Stomach (tissue), 4 donors: ENCODE measurements at regions not wholly inside any gene's neighbourhood (a gene's known extent, or its start where the extent isn't known, plus 50 kb on each side); places are given as distances from the start of the nearest gene placed in this dataset.

Source experiments
- EP300 ChIP-seq: sonication (generic); formaldehyde crosslinking; IDR thresholded peaks from one replicate; pipeline ENCODE4 v1.6.1; 2017; ENCODE audit warnings: antibody characterized with exemption
- POLR2A ChIP-seq, 4 donors: fragments of 450-650 bp; IDR thresholded peaks; one replicate each; pipeline ENCODE4 v1.6.1; 2016; ENCODE audit warnings: antibody characterized with exemption in 4 of 4, control low read depth in 2 of 4, mild to moderate bottlenecking in 1 of 4, moderate library complexity in 1 of 4
- TF ChIP-seq, protein P1 (sequence below), 7 experiments: fragments of 450-650 bp in 4 of 7; fragments of 200-600 bp in 3 of 7; sonication (generic) in 3 of 7; IDR thresholded peaks; one replicate each; pipeline ENCODE4 v1.5.1; 2016 to 2019; ENCODE audit warnings: antibody characterized with exemption in 7 of 7, control low read depth in 2 of 7, mild to moderate bottlenecking in 1 of 7

DNA sequence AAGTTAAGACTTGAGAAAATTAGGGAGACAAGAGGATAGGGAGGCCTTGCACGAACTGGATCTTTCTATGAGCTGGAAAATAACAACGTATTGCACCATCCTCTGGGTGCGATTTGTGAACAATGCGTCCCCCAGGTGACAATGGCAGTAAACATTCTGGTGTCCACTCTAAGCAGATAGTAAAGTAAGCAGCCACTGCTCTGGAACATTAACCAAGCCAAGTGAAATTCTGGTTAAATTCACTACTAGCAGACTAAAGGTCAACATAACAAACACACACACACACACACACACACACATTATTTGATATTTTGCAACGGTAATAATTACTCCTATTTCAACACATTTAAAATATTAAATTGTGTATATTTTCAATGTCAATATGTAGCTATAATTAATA, 242.2 kb upstream of the DCAF8L1 start:
- TF ChIP-seq, protein P1, sequence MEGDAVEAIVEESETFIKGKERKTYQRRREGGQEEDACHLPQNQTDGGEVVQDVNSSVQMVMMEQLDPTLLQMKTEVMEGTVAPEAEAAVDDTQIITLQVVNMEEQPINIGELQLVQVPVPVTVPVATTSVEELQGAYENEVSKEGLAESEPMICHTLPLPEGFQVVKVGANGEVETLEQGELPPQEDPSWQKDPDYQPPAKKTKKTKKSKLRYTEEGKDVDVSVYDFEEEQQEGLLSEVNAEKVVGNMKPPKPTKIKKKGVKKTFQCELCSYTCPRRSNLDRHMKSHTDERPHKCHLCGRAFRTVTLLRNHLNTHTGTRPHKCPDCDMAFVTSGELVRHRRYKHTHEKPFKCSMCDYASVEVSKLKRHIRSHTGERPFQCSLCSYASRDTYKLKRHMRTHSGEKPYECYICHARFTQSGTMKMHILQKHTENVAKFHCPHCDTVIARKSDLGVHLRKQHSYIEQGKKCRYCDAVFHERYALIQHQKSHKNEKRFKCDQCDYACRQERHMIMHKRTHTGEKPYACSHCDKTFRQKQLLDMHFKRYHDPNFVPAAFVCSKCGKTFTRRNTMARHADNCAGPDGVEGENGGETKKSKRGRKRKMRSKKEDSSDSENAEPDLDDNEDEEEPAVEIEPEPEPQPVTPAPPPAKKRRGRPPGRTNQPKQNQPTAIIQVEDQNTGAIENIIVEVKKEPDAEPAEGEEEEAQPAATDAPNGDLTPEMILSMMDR (IDR thresholded peaks at IDR 0.05), result no peak
- TF ChIP-seq POLR2A (IDR thresholded peaks at IDR 0.05) (no peak), EP300 (no peak)
